Eye (tissue), 1 donor: ENCODE measurements at regions not wholly inside any gene's neighbourhood (a gene's known extent, or its start where the extent isn't known, plus 50 kb on each side); places are given as distances from the start of the nearest gene placed in this dataset.

Source experiments
- DNase-seq: peaks from one replicate; pipeline ENCODE4 v3.0.0-alpha.2; 2015

GRCh38 chr11:119979701-119980100, 158.2 kb downstream of the TRIM29 start:
- no peak for DNase-seq

DNA sequence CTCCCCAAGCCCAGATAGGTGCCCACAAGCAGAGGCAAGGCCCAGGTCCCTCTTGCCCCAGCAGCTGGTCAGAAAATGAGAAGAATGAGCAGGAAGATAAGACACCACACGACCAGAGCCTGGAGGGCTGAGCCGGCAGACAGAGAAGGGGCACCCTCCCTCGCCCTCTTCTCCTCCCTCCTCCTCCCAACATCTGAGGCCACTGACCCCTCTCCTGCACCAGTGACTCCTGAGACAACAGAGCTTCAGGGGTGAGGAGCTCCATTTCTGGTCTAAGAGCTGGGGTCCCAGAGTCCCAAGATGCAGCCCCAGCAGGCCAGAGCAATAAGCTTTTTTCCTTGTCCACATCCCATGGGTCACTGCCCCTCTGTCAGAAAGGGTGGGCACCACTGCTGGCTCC, 159.2 kb downstream of the TRIM29 start:
- DNase-seq, result no peak

- no peak for DNase-seq
Measured at GRCh38 chr11:119977881-119978280, 160.0 kb downstream of the TRIM29 start.

GRCh38 chr11:119977561-119977860, 160.4 kb downstream of the TRIM29 start:
- DNase-seq, result no peak

- no peak for DNase-seq
Measured at GRCh38 chr11:119976805-119977560, 160.9 kb downstream of the TRIM29 start.

GRCh38 chr11:119975561-119976152, 162.3 kb downstream of the TRIM29 start:
- peak; percentile 91 for DNase-seq

- DNase-seq, result no peak
Measured at GRCh38 chr11:119974467-119974866, 163.4 kb downstream of the TRIM29 start.

GRCh38 chr11:119974051-119974450, 163.9 kb downstream of the TRIM29 start:
- DNase-seq, result no peak

- no peak for DNase-seq
Measured at GRCh38 chr11:119972281-119972680, 165.6 kb downstream of the TRIM29 start.

DNA sequence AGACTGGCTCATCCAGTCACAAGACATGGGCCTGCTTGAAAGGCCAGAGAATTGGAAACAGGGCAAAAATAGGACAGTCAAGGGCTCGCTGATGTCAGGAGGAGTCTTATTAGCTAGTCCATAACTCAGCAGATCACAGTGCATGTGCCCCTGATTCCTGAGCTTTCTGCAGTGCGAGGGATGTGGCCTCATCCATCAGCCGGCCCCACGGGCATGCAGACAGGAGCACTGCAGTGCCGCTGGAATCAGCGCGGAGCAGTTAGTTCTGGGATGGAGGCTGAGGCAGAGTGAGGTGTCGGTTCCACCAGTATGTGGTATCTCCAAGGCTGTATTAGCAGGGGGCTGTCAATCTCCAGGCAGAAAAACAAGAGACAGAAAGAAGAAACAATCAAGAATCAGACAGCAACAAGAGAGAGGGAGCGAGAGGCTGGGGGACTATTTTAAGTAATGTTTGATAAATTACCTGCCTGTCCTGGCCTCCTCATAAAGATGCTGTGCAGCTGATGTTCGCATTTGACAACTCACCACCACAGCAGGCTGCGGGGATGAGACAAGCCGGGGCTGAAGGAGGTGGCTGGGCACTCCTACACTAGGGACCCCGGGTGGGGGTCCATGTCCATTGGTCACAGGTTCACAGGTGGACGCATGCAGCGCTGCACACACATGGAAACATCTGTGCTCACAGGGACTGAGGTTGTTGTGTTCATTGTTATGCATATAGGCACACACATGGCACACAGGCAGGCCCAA, 167.2 kb downstream of the TRIM29 start:
- DNase-seq, result no peak

DNA sequence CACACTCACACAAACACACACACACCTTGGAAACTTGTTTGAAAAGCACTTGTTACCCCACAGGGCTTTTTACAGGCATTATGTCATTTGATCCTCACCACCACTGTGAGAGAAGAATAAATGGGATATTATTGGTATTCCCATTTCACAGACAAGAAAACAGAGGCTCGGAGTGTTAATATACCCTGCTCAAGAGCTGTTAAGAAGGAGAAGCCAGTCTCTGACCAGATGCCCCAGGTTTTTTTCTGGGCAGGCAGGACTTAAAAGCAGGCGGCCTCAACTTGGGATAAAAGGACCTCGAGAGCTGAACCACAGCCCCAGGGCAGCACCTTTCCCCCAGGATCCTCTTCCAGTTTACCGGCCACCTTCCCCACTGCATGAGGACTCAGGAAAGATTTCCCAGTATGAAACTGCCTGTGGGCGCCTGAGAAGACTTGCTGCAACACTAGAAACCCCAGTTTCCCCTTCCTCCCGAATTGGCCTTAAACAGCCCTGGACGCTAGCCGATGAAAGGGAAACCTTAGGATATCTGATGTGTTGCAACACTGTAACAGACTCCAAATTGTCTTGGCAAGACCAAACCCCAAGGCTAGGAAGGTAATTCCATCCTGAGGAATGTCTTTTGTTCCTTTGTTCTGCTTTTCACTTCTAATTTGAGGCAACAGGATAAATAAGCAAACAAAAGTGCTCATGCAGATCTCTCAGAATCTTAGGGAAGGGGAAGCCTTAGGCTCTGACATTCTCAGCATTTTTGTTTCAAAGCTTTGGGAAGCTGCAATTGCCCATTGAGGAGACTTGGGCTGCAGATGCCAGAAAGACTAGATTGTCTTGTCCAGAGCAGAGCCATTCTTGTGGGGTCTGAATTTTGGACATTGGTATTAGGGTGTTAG, 173.5 kb downstream of the TRIM29 start:
- peak; percentile 54 for DNase-seq

DNA sequence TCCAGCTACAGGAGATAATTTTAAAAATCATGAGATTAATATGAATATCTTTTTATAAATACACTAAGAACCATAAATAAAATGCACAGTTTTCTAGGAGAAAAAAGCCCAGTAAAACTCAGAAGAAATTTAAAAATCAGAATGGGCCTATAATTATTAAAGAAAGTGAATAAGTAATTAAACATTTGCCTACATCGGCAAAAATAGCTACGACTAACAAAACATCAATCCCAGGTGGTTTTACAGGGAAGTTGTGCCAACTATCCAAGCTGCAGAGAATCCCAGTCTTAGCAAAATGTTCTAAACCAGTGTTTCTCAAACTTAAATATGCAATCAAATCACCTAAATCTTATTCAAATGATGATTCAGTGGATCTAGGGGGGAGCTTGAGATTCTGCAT, 180.0 kb downstream of the TRIM29 start:
- no peak for DNase-seq

GRCh38 chr11:119952441-119952840, 185.5 kb downstream of the TRIM29 start:
- DNase-seq, result no peak

DNA sequence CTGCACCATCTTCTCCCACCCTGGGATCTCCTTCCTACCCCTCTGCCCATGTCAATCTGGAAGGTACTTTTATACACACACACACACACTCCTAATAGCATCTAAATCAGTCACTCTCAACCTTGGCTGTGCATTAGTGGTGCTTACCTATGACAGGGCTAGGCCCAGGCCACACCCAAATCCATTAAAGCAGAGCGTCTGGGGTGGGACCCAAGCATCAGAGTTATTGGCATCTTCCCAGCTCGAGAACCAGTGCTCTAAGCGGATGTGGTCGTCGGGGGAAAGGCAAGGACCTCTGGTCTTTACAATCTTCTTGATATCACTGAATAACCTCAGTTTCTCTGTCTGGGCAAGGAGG, 194.6 kb downstream of the TRIM29 start:
- no peak for DNase-seq

DNA sequence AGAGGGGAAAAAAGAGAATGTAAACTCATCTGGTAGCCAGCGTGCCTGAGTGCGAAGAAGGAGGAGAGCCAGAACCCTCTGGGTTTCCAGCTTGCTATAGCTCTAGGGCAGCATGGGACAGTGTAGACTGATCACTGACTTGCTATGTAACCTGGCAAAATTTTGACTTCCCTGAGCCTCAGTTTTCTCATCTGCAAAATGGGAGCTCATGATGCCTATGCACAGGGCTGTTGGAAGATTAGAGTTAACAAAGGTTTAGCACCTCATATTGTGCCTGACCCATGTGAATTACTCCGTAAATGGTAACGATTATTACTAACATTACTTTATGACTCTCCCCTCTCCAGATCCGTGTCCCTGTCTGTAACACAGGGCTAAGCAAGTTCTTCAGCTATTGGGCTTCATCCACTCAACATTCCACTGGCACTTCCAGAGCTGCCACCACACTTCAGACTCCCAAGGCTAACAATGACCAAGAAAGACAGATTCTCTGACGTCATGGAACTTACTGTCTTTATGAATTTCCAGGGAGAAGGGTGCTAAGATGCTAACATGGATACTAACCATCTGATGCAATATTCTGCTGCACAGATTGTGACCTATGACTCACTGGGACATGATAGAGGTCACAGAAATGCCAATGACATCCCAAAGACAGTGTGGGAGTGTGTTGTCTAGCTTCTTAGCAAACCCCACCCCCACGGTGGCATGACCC, 195.2 kb downstream of the TRIM29 start:
- no peak for DNase-seq

DNA sequence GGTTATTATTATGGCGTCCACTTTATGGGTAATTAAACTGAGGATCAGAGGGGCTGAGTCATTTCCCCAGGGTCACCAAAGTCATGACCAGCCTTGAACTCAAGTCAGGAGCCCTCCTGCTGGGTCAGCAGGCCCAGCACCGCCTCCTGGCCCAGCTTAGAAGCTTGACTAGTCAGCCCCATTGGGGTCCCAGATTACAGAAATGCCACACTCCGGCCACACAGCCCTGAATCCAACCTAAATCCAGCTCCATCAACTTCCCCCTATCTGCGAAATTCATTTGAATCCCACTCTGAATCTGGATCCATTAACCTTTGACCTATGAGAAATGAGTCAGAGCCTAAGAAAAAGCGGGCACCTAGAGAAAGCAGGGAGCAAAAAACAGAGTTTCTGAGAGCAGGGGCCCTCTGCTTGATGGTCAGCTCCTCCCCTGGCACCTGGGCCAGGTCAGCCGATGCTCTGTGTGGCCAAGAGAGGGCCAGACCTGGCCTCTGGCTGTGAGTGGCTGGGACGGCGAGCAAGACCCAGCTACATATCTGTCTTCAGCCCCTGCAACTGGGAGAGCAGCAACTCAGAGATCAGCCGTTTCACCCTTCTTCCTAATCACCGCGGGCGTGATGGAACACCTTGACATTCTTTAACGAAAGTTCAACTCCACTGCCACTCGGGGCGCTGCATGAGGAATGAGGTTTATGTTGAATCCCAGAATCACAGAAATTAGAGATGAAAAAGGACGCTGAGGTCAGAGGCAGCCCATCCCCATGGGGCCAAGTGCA, 196.1 kb downstream of the TRIM29 start:
- no peak for DNase-seq

GRCh38 chr11:119941171-119941570, 196.7 kb downstream of the TRIM29 start:
- DNase-seq, result no peak

DNA sequence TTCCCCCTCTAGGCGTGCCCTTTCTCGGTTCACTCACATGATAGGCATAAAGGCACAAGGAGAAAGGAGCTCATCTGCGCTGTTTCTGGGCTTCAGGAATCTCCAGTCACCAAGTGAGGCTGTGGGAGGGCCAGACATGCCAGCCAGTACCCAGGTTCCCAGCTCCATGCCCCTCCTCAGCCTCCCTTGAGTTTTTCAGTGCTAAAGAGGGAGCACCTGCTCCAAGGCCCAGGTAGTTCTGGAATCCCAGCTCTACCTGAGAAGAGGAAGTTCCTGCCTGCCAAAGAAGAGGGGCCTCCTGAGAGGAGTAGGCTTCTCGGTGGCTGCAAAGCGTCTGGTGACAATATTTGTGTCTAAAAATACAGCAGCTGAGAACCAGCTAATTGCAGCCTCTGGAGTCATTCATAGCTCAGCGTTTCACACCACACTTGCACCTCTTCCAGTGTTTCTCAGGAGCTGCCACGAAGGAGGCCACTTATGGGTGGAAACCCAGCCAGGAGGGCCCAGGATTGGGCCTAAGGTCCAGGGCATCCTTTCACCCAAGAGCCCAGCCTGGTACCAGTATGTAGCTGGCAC, 197.4 kb downstream of the TRIM29 start:
- DNase-seq, result no peak

GRCh38 chr11:119937412-119937811, 200.5 kb downstream of the TRIM29 start:
- DNase-seq, result no peak

DNA sequence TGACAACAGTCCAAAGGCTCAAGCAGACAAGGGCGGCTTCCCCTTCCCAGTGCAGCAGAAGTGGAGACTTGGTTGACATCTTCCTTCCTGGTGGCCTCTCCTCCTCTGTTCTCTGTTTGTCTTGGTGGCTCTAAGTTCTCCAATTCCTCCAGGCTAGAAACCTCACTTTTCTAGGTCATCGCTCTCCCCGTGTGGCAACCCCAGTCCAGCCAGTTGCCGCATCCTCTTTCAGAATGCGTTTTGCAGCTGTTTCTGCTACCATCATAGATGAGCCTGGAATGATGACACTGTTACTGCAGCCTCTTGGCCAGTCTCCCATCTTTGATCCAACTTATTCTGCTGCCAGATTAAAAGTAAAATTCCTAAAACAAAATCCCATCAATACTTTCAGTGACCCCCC, 201.5 kb downstream of the TRIM29 start:
- no peak for DNase-seq

DNA sequence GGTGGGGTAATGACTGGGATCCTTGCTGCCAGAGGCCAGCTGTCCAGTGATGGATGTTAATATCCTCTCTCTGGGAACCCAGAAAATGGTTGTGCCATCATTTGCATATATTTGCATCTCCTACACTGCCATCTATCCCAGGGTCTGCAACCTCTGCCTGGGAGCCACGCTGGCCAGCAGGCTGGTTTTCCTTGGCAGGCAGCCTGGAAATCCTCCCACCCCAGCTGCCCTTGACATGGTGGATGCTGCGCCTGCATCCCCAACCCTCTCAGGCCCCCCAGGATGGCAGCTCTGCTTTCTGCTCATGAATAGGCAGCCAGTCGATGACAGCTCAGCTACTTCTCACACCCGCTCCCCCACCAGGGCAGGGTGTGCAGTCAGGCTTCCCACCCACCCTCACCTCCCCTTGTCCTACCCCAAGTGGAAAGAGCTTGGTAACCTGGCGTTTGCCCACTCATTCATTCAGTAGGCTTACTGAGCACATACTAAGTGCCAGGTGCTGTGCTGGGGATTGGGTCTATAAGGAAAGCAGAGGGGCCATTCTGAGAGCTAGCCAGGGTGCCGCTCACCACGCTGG, 202.5 kb downstream of the TRIM29 start:
- no peak for DNase-seq
